ENCODE measurements at regions not wholly inside any gene's neighbourhood (a gene's known extent, or its start where the extent isn't known, plus 50 kb on each side); places are given as distances from the start of the nearest gene placed in this dataset.
A peak's percentile ranks its signal among the peaks of the same experiment; 100 is the strongest.

GRCh38 chr4:32142075-32142474 lies 1421.9 kb downstream of the PCDH7 start:
- DNase-seq (ENCODE audit: low read depth, low spot score): no peak

GRCh38 chr4:32145987-32146386 lies 1425.8 kb downstream of the PCDH7 start:
- DNase-seq (ENCODE audit: low read depth, low spot score): no peak

GRCh38 chr4:32147446-32148085 lies 1427.4 kb downstream of the PCDH7 start:
- DNase-seq (ENCODE audit: low read depth, low spot score): no peak

GRCh38 chr4:32148111-32148666 lies 1428.0 kb downstream of the PCDH7 start:
- peak; percentile 15 for DNase-seq (ENCODE audit: low read depth, low spot score)

- no peak for DNase-seq (ENCODE audit: low read depth, low spot score)
Observed at GRCh38 chr4:32158961-32159360, 1438.8 kb downstream of the PCDH7 start.

- DNase-seq (ENCODE audit: low read depth, low spot score): no peak
Observed at GRCh38 chr4:32161392-32161791, 1441.2 kb downstream of the PCDH7 start.

GRCh38 chr4:32163125-32163524 lies 1443.0 kb downstream of the PCDH7 start:
- DNase-seq (ENCODE audit: low read depth, low spot score): no peak

GRCh38 chr4:32169841-32170240 lies 1449.7 kb downstream of the PCDH7 start:
- no peak for DNase-seq (ENCODE audit: low read depth, low spot score)

GRCh38 chr4:32172086-32172485 lies 1451.9 kb downstream of the PCDH7 start:
- DNase-seq (ENCODE audit: low read depth, low spot score): no peak

- DNase-seq (ENCODE audit: low read depth, low spot score): no peak
Observed at GRCh38 chr4:32172761-32173160, 1452.6 kb downstream of the PCDH7 start.

- DNase-seq (ENCODE audit: low read depth, low spot score): no peak
Observed at GRCh38 chr4:32180086-32180485, 1459.9 kb downstream of the PCDH7 start.

- no peak for DNase-seq (ENCODE audit: low read depth, low spot score)
Observed at GRCh38 chr4:32184186-32184585, 1464.0 kb downstream of the PCDH7 start.

- DNase-seq (ENCODE audit: low read depth, low spot score): no peak
Observed at GRCh38 chr4:32189130-32189529, 1469.0 kb downstream of the PCDH7 start.

GRCh38 chr4:32189788-32190187 lies 1469.6 kb downstream of the PCDH7 start:
- no peak for DNase-seq (ENCODE audit: low read depth, low spot score)

- DNase-seq (ENCODE audit: low read depth, low spot score): no peak
Observed at GRCh38 chr4:32191961-32192360, 1471.8 kb downstream of the PCDH7 start.

GRCh38 chr4:32192363-32192762 lies 1472.2 kb downstream of the PCDH7 start:
- DNase-seq (ENCODE audit: low read depth, low spot score): no peak

- DNase-seq (ENCODE audit: low read depth, low spot score): no peak
Observed at GRCh38 chr4:32192991-32193390, 1472.8 kb downstream of the PCDH7 start.

GRCh38 chr4:32196950-32197688 lies 1477.0 kb downstream of the PCDH7 start:
- DNase-seq (ENCODE audit: low read depth, low spot score): no peak

- DNase-seq (ENCODE audit: low read depth, low spot score): no peak
Observed at GRCh38 chr4:32199639-32200038, 1479.5 kb downstream of the PCDH7 start.

- no peak for DNase-seq (ENCODE audit: low read depth, low spot score)
Observed at GRCh38 chr4:32203340-32203739, 1483.2 kb downstream of the PCDH7 start.

- DNase-seq (ENCODE audit: low read depth, low spot score): no peak
Observed at GRCh38 chr4:32206756-32207155, 1486.6 kb downstream of the PCDH7 start.

- DNase-seq (ENCODE audit: low read depth, low spot score): no peak
Observed at GRCh38 chr4:32207456-32207855, 1487.3 kb downstream of the PCDH7 start.

GRCh38 chr4:32215277-32215676 lies 1495.1 kb downstream of the PCDH7 start:
- no peak for DNase-seq (ENCODE audit: low read depth, low spot score)
